Caco-2 (cell line): ENCODE measurements at regions not wholly inside any gene's neighbourhood (a gene's known extent, or its start where the extent isn't known, plus 50 kb on each side); places are given as distances from the start of the nearest gene placed in this dataset.
"Not testable (repeated sequence)": the region's sequence is repeated elsewhere in the genome, so short reads cannot be mapped to it uniquely, and the experiment has no call there.

ENCODE experiments used
- BruUV-seq: library from RNA; stranded (reverse); fragments of 400-500 nt; replicated peaks from 2 replicates; lab custom pipeline; 2021; lab: Mats Ljungman, UMichigan
- CTCF ChIA-PET: fragments of 300-600 bp; sonication (Branson Sonifier 250); formaldehyde crosslinking; loops from one replicate; lab custom pipeline; 2022; ENCODE audit warnings: antibody characterized with exemption; lab: Charles Lee
- POLR2A ChIA-PET: fragments of 300-600 bp; sonication (Branson Sonifier 250); formaldehyde crosslinking; loops from one replicate; lab custom pipeline; 2022; ENCODE audit warnings: antibody characterized with exemption; lab: Charles Lee
- DNase-seq, 2 experiments: peaks; one replicate each; pipeline versions ENCODE4 v3.0.0 to v3.0.0-alpha.2; 2020 to 2022
- H3K27me3 ChIP-seq: replicated peaks from 2 replicates; pipeline ENCODE4 v1.6.0; 2011; ENCODE audit warnings: low read length; ENCODE audit not compliant: control insufficient read depth, insufficient read depth
- H3K36me3 ChIP-seq: 2 replicates; pipeline ENCODE4 v1.5.1; 2011; ENCODE audit warnings: low read length; ENCODE audit not compliant: control insufficient read depth, insufficient read depth
- H3K4me1 ChIP-seq: fragments of 250-450 bp; sonication (Bioruptor Pico); 2 replicates; pipeline ENCODE4 v1.5.1; 2020; ENCODE audit warnings: mild to moderate bottlenecking
- H3K4me3 ChIP-seq: 2 replicates; pipeline ENCODE4 v1.5.1; 2011; ENCODE audit warnings: low read depth, mild to moderate bottlenecking, control low read depth, low read length
- H3K9me3 ChIP-seq: fragments of 250-450 bp; sonication (Bioruptor Pico); 2 replicates; pipeline ENCODE4 v1.5.1; 2020; ENCODE audit warnings: mild to moderate bottlenecking, moderate library complexity
- H3K27ac Mint-ChIP-seq: one replicate; pipeline ENCODE4 v1.8.0; 2022; ENCODE audit warnings: mixed read lengths; ENCODE audit not compliant: unreplicated experiment
- H3K27me3 Mint-ChIP-seq: one replicate; pipeline ENCODE4 v1.8.0; 2022; ENCODE audit warnings: mixed read lengths; ENCODE audit not compliant: insufficient read depth, unreplicated experiment
- H3K36me3 Mint-ChIP-seq: one replicate; pipeline ENCODE4 v1.8.0; 2022; ENCODE audit warnings: mild to moderate bottlenecking, mixed read lengths; ENCODE audit not compliant: insufficient read depth, unreplicated experiment
- H3K4me1 Mint-ChIP-seq: one replicate; pipeline ENCODE4 v1.8.0; 2022; ENCODE audit warnings: low read depth, mixed read lengths; ENCODE audit not compliant: unreplicated experiment
- H3K4me3 Mint-ChIP-seq: one replicate; pipeline ENCODE4 v1.8.0; 2022; ENCODE audit warnings: mild to moderate bottlenecking, moderate library complexity, mixed read lengths; ENCODE audit not compliant: unreplicated experiment
- H3K9me3 Mint-ChIP-seq: one replicate; pipeline ENCODE4 v1.8.0; 2022; ENCODE audit warnings: mixed read lengths; ENCODE audit not compliant: unreplicated experiment
- intact Hi-C: fragments of 100-400 bp; cut with micrococcal nuclease; formaldehyde crosslinking; loops from one replicate; pipeline ENCODE4 v1.10.0; 2022; ENCODE audit not compliant: unreplicated experiment
- TF ChIP-seq, protein P1 (sequence below), 2 experiments: fragments of 200-600 bp in 1 of 2; IDR thresholded peaks; 1 replicate in 1 of 2; 2 replicates in 1 of 2; pipeline versions ENCODE4 v1.5.1 to v1.8.0; 2011 to 2022; ENCODE audit warnings: antibody characterized with exemption in 1 of 2, control low read depth in 1 of 2, inconsistent platforms in 1 of 2, low read depth in 1 of 2, low read length in 1 of 2, mild to moderate bottlenecking in 1 of 2, moderate library complexity in 1 of 2; ENCODE audit not compliant: insufficient read depth in 1 of 2, severe bottlenecking in 1 of 2, unreplicated experiment in 1 of 2

DNA sequence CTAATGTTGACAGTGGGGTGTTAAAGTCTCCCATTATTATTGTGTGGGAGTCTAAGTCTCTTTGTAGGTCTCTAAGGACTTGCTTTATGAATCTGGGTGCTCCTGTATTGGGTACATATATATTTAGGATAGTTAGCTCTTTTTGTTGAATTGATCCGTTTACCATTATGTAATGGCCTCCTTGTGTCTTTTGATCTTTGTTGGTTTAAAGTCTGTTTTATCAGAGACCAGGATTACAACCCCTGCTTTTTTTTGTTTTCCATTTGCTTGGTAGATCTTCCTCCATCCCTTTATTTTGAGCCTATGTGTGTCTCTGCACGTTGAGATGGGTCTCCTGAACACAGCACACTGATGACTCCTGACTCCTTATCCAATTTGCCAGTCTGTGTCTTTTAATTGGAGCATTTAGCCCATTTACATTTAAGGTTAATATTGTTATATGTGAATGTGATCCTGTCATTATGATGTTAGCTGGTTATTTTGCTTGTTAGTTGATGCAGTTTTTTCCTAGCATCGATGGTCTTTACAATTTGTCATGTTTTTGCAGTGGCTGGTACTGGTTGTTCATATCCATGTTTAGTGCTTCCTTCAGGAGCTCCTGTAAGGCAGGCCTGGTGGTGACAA is 188.9 kb downstream of the TTC6 start:
- intact Hi-C loops, H3K9me3 ChIP-seq, H3K27ac Mint-ChIP-seq, H3K27me3 ChIP-seq, DNase-seq, H3K9me3 Mint-ChIP-seq, H3K4me1 Mint-ChIP-seq, H3K4me3 Mint-ChIP-seq, POLR2A ChIA-PET, H3K36me3 Mint-ChIP-seq, H3K36me3 ChIP-seq, H3K27me3 Mint-ChIP-seq, CTCF ChIA-PET, BruUV-seq, H3K4me1 ChIP-seq, H3K4me3 ChIP-seq: not testable (repeated sequence)

DNA sequence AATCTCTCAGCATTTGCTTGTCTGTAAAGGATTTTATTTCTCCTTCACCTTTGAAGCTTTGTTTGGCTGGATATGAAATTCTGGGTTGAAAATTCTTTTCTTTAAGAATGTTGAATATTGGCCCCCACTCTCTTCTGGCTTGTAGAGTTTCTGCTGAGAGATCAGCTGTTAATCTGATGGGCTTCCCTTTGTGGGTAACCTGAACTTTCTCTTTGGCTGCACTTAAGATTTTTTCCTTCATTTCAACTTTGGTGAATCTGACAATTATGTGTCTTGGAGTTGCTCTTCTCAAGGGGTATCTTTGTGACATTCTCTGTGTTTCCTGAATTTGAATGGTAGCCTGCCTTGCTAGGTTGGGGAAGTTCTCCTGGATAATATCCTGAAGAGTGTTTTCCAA is 189.4 kb downstream of the TTC6 start:
- H3K4me3 Mint-ChIP-seq, CTCF ChIA-PET, DNase-seq, H3K4me3 ChIP-seq, H3K4me1 Mint-ChIP-seq, intact Hi-C loops, H3K27me3 Mint-ChIP-seq, H3K4me1 ChIP-seq, H3K9me3 ChIP-seq, BruUV-seq, H3K9me3 Mint-ChIP-seq, H3K27ac Mint-ChIP-seq, H3K36me3 ChIP-seq, H3K36me3 Mint-ChIP-seq, H3K27me3 ChIP-seq, POLR2A ChIA-PET: not testable (repeated sequence)

DNA sequence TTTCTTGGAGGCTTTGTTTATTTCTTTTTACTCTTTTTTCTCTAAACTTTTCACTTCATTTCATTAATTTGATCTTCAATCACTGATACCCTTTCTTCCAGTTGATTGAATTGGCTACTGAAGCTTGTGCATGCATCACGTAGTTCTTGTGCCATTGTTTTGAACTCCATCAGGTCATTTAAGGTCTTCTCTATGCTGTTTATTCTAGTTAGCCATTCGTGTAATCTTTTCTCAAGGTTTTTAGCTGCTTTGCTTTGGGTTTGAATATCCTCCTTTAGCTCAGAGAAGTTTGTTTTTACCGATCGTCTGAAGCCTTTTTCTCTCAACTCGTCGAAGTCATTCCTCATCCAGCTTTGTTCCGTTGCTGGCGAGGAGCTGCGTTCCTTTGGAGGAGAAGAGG is 189.9 kb downstream of the TTC6 start:
- H3K4me3 ChIP-seq, result not testable (repeated sequence)

DNA sequence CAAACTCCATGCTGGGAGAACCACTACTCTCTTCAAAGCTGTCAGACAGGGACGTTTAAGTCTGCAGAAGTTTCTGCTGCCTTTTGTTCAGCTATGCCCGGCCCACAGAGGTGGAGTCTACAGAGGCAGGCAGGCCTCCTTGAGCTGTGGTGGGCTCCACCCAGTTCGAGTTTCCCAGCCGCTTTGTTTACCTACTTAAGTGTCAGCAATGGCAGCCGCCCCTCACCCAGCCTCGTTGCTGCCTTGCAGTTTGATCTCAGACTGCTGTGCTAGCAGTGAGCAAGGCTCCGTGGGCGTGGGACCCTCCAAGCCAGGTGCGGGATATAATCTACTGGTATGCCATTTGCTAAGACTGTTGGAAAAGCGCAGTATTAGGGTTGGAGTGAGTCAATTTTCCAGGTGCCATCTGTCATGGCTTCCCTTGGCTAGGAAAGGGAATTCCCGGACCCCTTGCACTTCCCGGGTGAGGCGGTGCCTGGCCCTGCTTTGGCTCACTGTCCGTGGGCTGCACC is 190.7 kb downstream of the TTC6 start:
- H3K4me3 Mint-ChIP-seq, H3K36me3 Mint-ChIP-seq, intact Hi-C loops, H3K4me3 ChIP-seq, POLR2A ChIA-PET, H3K9me3 ChIP-seq, H3K27me3 ChIP-seq, BruUV-seq, H3K4me1 Mint-ChIP-seq, H3K4me1 ChIP-seq, CTCF ChIA-PET, H3K27me3 Mint-ChIP-seq, H3K9me3 Mint-ChIP-seq, H3K27ac Mint-ChIP-seq, DNase-seq, H3K36me3 ChIP-seq: not testable (repeated sequence)

More for the DNA sequence above, 189.9 kb downstream of the TTC6 start:
- intact Hi-C loops, H3K27me3 Mint-ChIP-seq, H3K27me3 ChIP-seq, DNase-seq, CTCF ChIA-PET, POLR2A ChIA-PET, H3K4me3 Mint-ChIP-seq, H3K36me3 ChIP-seq, H3K9me3 ChIP-seq, H3K4me1 ChIP-seq, H3K9me3 Mint-ChIP-seq, BruUV-seq, H3K36me3 Mint-ChIP-seq, H3K4me1 Mint-ChIP-seq, H3K27ac Mint-ChIP-seq: not testable (repeated sequence)

DNA sequence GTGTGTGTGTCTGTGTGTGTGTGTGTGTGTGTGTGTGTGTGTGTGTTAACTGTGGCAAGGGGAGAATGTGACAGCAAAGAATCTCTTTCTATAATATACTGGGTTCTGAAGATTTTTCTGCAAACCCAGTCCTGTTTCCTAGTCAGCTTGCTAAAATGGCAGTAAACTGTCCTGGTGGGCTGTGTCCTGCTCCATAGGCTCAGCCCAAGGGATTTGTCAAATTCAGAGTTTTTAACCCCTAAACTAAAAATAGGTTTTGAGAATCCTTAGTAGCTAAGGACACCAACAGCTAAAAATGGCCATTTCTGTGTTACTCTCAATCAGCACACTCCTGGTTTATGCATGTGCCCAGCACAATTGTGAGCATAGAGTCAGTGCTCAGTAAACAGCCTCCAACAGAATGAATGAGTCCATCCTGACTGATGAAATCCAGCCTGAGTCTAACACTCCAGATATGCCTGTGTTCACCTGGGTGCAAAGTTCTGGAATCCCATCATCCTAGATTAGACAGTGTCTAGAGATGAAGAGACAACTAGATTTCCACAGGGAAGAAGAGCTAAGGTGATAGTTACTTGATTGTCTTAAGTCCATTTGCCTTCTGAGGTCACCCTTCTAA is 192.6 kb downstream of the TTC6 start:
- H3K9me3 Mint-ChIP-seq, result no peaks in the 10 kb centered on the region
- intact Hi-C loops, result no loop called here
- H3K4me1 ChIP-seq, result no peaks in the 10 kb centered on the region
- no peaks in the 10 kb centered on the region for H3K9me3 ChIP-seq
- POLR2A ChIA-PET, result no interaction called here
- H3K4me1 Mint-ChIP-seq, result no peaks in the 10 kb centered on the region
- H3K4me3 ChIP-seq, result no peak overlapping the region
- no peak overlapping the region for H3K27ac Mint-ChIP-seq
- H3K4me3 Mint-ChIP-seq, result no peak overlapping the region
- H3K36me3 Mint-ChIP-seq, result peaks cover 5% of the 10 kb centered on the region
- CTCF ChIA-PET, result no interaction called here
- TF ChIP-seq, protein P1, sequence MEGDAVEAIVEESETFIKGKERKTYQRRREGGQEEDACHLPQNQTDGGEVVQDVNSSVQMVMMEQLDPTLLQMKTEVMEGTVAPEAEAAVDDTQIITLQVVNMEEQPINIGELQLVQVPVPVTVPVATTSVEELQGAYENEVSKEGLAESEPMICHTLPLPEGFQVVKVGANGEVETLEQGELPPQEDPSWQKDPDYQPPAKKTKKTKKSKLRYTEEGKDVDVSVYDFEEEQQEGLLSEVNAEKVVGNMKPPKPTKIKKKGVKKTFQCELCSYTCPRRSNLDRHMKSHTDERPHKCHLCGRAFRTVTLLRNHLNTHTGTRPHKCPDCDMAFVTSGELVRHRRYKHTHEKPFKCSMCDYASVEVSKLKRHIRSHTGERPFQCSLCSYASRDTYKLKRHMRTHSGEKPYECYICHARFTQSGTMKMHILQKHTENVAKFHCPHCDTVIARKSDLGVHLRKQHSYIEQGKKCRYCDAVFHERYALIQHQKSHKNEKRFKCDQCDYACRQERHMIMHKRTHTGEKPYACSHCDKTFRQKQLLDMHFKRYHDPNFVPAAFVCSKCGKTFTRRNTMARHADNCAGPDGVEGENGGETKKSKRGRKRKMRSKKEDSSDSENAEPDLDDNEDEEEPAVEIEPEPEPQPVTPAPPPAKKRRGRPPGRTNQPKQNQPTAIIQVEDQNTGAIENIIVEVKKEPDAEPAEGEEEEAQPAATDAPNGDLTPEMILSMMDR (IDR thresholded peaks at IDR 0.05; ENCODE audit: insufficient read depth in 1 of 2, low read depth in 1 of 2, low read length in 1 of 2, severe bottlenecking in 1 of 2, unreplicated experiment in 1 of 2), result no peak
- no peaks in the 10 kb centered on the region for H3K36me3 ChIP-seq
- no peaks in the 10 kb centered on the region for H3K27me3 Mint-ChIP-seq
- no peaks in the 10 kb centered on the region for H3K27me3 ChIP-seq
- no TSS peak for BruUV-seq
- no peak for DNase-seq
